GM12878 (cell line): ENCODE measurements at regions not wholly inside any gene's neighbourhood (a gene's known extent, or its start where the extent isn't known, plus 50 kb on each side); places are given as distances from the start of the nearest gene placed in this dataset.

Experiments
- ATAC-seq: fragments of 200-7000 bp; cut with Tn5 transposase; 3 replicates; pipeline ENCODE4 v1.9.1; 2020; ENCODE audit warnings: mild to moderate bottlenecking, moderate library complexity
- BruUV-seq: library from RNA; stranded (reverse); fragments of 400-500 nt; replicated peaks from 2 replicates; lab custom pipeline; 2021; lab: Mats Ljungman, UMichigan
- CTCF ChIA-PET: fragments of 300-600 bp; sonication (Branson Sonifier 250); formaldehyde crosslinking; extraction: SDS; loops from one replicate; lab custom pipeline; 2021; ENCODE audit warnings: inconsistent platforms; lab: Yijun Ruan, JAX
- POLR2A ChIA-PET: fragments of 350-600 bp; formaldehyde crosslinking; extraction: SDS; loops from one replicate; lab custom pipeline; 2021; ENCODE audit warnings: inconsistent platforms; lab: Charles Lee
- RAD21 ChIA-PET: fragments of 300-600 bp; sonication (Branson Sonifier 250); formaldehyde crosslinking; loops from one replicate; lab custom pipeline; 2023; ENCODE audit warnings: antibody characterized with exemption; ENCODE audit not compliant: unreplicated experiment; lab: Charles Lee
- SMC1A ChIA-PET: fragments of 300-600 bp; sonication (Branson Sonifier 250); formaldehyde crosslinking; loops from one replicate; lab custom pipeline; 2023; ENCODE audit not compliant: unreplicated experiment, uncharacterized antibody; lab: Charles Lee
- DNase-seq: peaks from one replicate; pipeline ENCODE4 v3.0.0-alpha.2; 2011; ENCODE audit warnings: low read depth, low spot score
- FAIRE-seq: peaks from 3 replicates; lab custom pipeline; 2011; peaks lifted over from hg19 to GRCh38; lab: Jason Lieb, UNC
- H2AFZ ChIP-seq: 2 replicates; pipeline ENCODE4 v1.6.0; 2011; ENCODE audit warnings: low read depth, low read length, control low read depth; ENCODE audit not compliant: control insufficient read depth
- H3K27ac ChIP-seq: 2 replicates; pipeline ENCODE4 v1.5.1; 2011; ENCODE audit warnings: control low read depth; ENCODE audit not compliant: control insufficient read depth, insufficient read depth
- H3K27me3 ChIP-seq, 2 experiments: replicated peaks in 1 of 2; 2 replicates each; pipeline versions ENCODE4 v1.6.0 to v1.6.1; 2011; ENCODE audit warnings: low read length in 1 of 2; ENCODE audit not compliant: control insufficient read depth in 2 of 2, insufficient read depth in 2 of 2
- H3K36me3 ChIP-seq, 2 experiments: 2 replicates each; pipeline ENCODE4 v1.5.1; 2011; ENCODE audit warnings: low read length in 1 of 2; ENCODE audit not compliant: control insufficient read depth in 2 of 2, insufficient read depth in 2 of 2
- H3K4me1 ChIP-seq: 2 replicates; pipeline ENCODE4 v1.6.1; 2011; ENCODE audit warnings: mild to moderate bottlenecking, low read length, moderate library complexity, mixed read lengths; ENCODE audit not compliant: control insufficient read depth, insufficient read depth
- H3K4me2 ChIP-seq: 2 replicates; pipeline ENCODE4 v1.6.0; 2011; ENCODE audit warnings: control low read depth; ENCODE audit not compliant: control insufficient read depth, insufficient read depth
- H3K4me3 ChIP-seq: fragments of 200-600 bp; sonication (generic); 2 replicates; pipeline ENCODE4 v1.5.1; 2016
- H3K79me2 ChIP-seq: 2 replicates; pipeline ENCODE4 v1.6.0; 2011; ENCODE audit warnings: low read length; ENCODE audit not compliant: control insufficient read depth, insufficient read depth
- H3K9ac ChIP-seq: 2 replicates; pipeline ENCODE4 v1.8.0; 2011; ENCODE audit warnings: low read length, control low read depth, mixed read lengths; ENCODE audit not compliant: control insufficient read depth, insufficient read depth
- H3K9me3 ChIP-seq: replicated peaks from 3 replicates; pipeline ENCODE4 v1.5.1; 2011; ENCODE audit warnings: mild to moderate bottlenecking, low read length; ENCODE audit not compliant: control insufficient read depth, insufficient read depth
- H4K20me1 ChIP-seq: 2 replicates; pipeline ENCODE4 v1.6.0; 2011; ENCODE audit not compliant: control insufficient read depth, insufficient read depth
- CHD2 ChIP-seq: IDR thresholded peaks from 2 replicates; pipeline ENCODE4 v1.6.1; 2011; ENCODE audit warnings: low read depth, low read length, improper control_type of control experiment, borderline replicate concordance
- WRNIP1 ChIP-seq: IDR thresholded peaks from 2 replicates; pipeline ENCODE4 v1.6.1; 2011; ENCODE audit warnings: low read depth, low read length, improper control_type of control experiment, borderline replicate concordance
- YY1 ChIP-seq: IDR thresholded peaks from 2 replicates; pipeline ENCODE4 v1.6.1; 2011; ENCODE audit warnings: low read depth, mild to moderate bottlenecking, low read length
- ZNF207 ChIP-seq: fragments of 450-650 bp; IDR thresholded peaks from 2 replicates; pipeline ENCODE4 v1.6.1; 2014; ENCODE audit warnings: antibody characterized with exemption, mild to moderate bottlenecking, borderline replicate concordance
- WGBS: methylation state at CpG from one replicate; pipeline ENCODE4 v1.1.6; 2016; ENCODE audit warnings: low lambda C conversion rate; ENCODE audit not compliant: insufficient replicate concordance, insufficient coverage; ENCODE audit errors: missing lambda C conversion rate; 5-methylcytosine and 5-hydroxymethylcytosine counted together
- in situ Hi-C: fragments of 300-500 bp; cut with MboI; formaldehyde crosslinking; loops from 9 replicates; pipeline ENCODE4 v1.14.3; 2018; ENCODE audit warnings: mixed read lengths
- intact Hi-C: fragments of 100-400 bp; cut with micrococcal nuclease; formaldehyde crosslinking; loops from one replicate; pipeline ENCODE4 v1.14.2; 2022; ENCODE audit not compliant: unreplicated experiment

GRCh38 chr6:23218751-23219150 is 649.4 kb downstream of the HDGFL1 start:
- no peak overlapping the region for H3K27ac ChIP-seq
- H3K36me3 ChIP-seq = no peaks in the 10 kb centered on the region
- ChIA-PET POLR2A (no interaction called here), RAD21 (no interaction called here), CTCF (no interaction called here), SMC1A (no interaction called here)
- no peak overlapping the region for H3K4me2 ChIP-seq
- intact Hi-C loops = no loop called here
- ATAC-seq (no peak), DNase-seq (no peak), FAIRE-seq (no peak)
- no peaks in the 10 kb centered on the region for H3K9me3 ChIP-seq
- no peaks in the 10 kb centered on the region for H3K79me2 ChIP-seq
- H2AFZ ChIP-seq = no peak overlapping the region
- no peak overlapping the region for H3K4me3 ChIP-seq
- H3K9ac ChIP-seq = no peak overlapping the region
- 8% methylated on average over 1 of the region's 1 CpG for WGBS
- no peaks in the 10 kb centered on the region for H3K27me3 ChIP-seq
- no TSS peak for BruUV-seq
- no peaks in the 10 kb centered on the region for H4K20me1 ChIP-seq
- TF ChIP-seq CHD2 = no peak
- TF ChIP-seq YY1 = no peak
- TF ChIP-seq ZNF207 = no peak
- in situ Hi-C loops = no loop called here
- no peaks in the 10 kb centered on the region for H3K4me1 ChIP-seq

GRCh38 chr6:23222724-23223123 is 653.4 kb downstream of the HDGFL1 start:
- WGBS = 0% methylated on average over 1 of the region's 1 CpG
- no TSS peak for BruUV-seq

More at GRCh38 chr6:23222724-23223123, 653.4 kb downstream of the HDGFL1 start:
- CTCF ChIA-PET = no interaction called here
- POLR2A ChIA-PET = no interaction called here
- in situ Hi-C loops = no loop called here
- no peak for TF ChIP-seq WRNIP1
- H3K4me2 ChIP-seq = no peak overlapping the region
- H3K27me3 ChIP-seq = no peaks in the 10 kb centered on the region
- H3K9ac ChIP-seq = no peak overlapping the region
- no peak for DNase-seq
- FAIRE-seq = no peak
- H3K36me3 ChIP-seq = no peaks in the 10 kb centered on the region
- no peaks in the 10 kb centered on the region for H3K9me3 ChIP-seq
- no peak overlapping the region for H3K4me3 ChIP-seq
- RAD21 ChIA-PET = no interaction called here
- no peak for ATAC-seq
- intact Hi-C loops = no loop called here
- H3K79me2 ChIP-seq = no peaks in the 10 kb centered on the region
- no peaks in the 10 kb centered on the region for H4K20me1 ChIP-seq
- SMC1A ChIA-PET = no interaction called here
- H3K4me1 ChIP-seq = no peaks in the 10 kb centered on the region
- no peak overlapping the region for H2AFZ ChIP-seq
- no peak overlapping the region for H3K27ac ChIP-seq
